ENCODE measurements at regions not wholly inside any gene's neighbourhood (a gene's known extent, or its start where the extent isn't known, plus 50 kb on each side); places are given as distances from the start of the nearest gene placed in this dataset.

- no peak for DNase-seq
Measured at GRCh38 chr12:132406493-132407450, 77.4 kb upstream of the GALNT9 start.

- DNase-seq, result no peak
Measured at GRCh38 chr12:132405742-132406251, 76.4 kb upstream of the GALNT9 start.

GRCh38 chr12:132404951-132405741 is 75.8 kb upstream of the GALNT9 start:
- no peak for DNase-seq

- no peak for DNase-seq
Measured at GRCh38 chr12:132404435-132404855, 75.1 kb upstream of the GALNT9 start.

GRCh38 chr12:132403636-132404434 is 74.4 kb upstream of the GALNT9 start:
- no peak for DNase-seq

GRCh38 chr12:132402831-132403416 is 73.5 kb upstream of the GALNT9 start:
- no peak for DNase-seq

- DNase-seq, result no peak
Measured at GRCh38 chr12:132401982-132402381, 72.6 kb upstream of the GALNT9 start.

GRCh38 chr12:132400011-132400641 is 70.7 kb upstream of the GALNT9 start:
- DNase-seq, result no peak

GRCh38 chr12:132399092-132400010 is 70.0 kb upstream of the GALNT9 start:
- DNase-seq, result no peak

- DNase-seq, result no peak
Measured at GRCh38 chr12:132398386-132398991, 69.1 kb upstream of the GALNT9 start.

- no peak for DNase-seq
Measured at GRCh38 chr12:132397934-132398385, 68.6 kb upstream of the GALNT9 start.

GRCh38 chr12:132397152-132397933 is 68.0 kb upstream of the GALNT9 start:
- no peak for DNase-seq

GRCh38 chr12:132396657-132397056 is 67.3 kb upstream of the GALNT9 start:
- DNase-seq, result no peak

GRCh38 chr12:132395908-132396305 is 66.5 kb upstream of the GALNT9 start:
- DNase-seq, result no peak

GRCh38 chr12:132395192-132395907 is 66.0 kb upstream of the GALNT9 start:
- no peak for DNase-seq

- no peak for DNase-seq
Measured at GRCh38 chr12:132393991-132394949, 64.9 kb upstream of the GALNT9 start.

- DNase-seq, result no peak
Measured at GRCh38 chr12:132393245-132393795, 63.9 kb upstream of the GALNT9 start.
